GM19239 (cell line): ENCODE measurements at regions not wholly inside any gene's neighbourhood (a gene's known extent, or its start where the extent isn't known, plus 50 kb on each side); places are given as distances from the start of the nearest gene placed in this dataset.
"Not testable (repeated sequence)": the region's sequence is repeated elsewhere in the genome, so short reads cannot be mapped to it uniquely, and the experiment has no call there.

Source experiments
- DNase-seq: peaks from one replicate; pipeline ENCODE4 v3.0.0; 2011; ENCODE audit warnings: low spot score; ENCODE audit not compliant: insufficient read length
- FAIRE-seq: peaks from 2 replicates; lab custom pipeline; 2011; peaks lifted over from hg19 to GRCh38; lab: Jason Lieb, UNC

GRCh38 chr9:17888066-17888465 lies 309.2 kb downstream of the SH3GL2 start:
- FAIRE-seq (no peak), DNase-seq (no peak)

GRCh38 chr9:17888964-17889363 lies 310.1 kb downstream of the SH3GL2 start:
- not testable (repeated sequence) for DNase-seq, FAIRE-seq

GRCh38 chr9:17894501-17895160 lies 315.8 kb downstream of the SH3GL2 start:
- no peak for FAIRE-seq
- no peak for DNase-seq

DNA sequence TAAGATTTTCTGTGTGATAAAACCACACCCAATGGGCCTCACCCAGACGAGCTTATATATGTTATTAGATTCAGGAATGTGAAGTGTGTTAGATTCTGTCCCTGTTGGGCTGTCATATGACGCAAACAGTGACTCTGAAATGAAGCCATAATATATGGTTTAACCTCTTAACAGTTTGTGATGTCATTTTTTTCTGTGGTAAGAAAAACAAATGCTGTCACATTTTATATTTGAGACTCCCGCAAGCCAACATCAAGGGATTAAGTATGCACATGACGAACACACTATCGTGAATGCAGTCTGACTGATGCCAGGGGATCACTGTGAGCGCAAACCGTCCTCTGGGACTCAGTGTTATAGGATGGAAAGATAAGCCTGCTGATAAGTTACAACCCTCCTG lies 321.7 kb downstream of the SH3GL2 start:
- no peak for DNase-seq
- no peak for FAIRE-seq

- FAIRE-seq, result no peak
These were observed 326.5 kb downstream of the SH3GL2 start for GRCh38 chr9:17905366-17905765.

DNA sequence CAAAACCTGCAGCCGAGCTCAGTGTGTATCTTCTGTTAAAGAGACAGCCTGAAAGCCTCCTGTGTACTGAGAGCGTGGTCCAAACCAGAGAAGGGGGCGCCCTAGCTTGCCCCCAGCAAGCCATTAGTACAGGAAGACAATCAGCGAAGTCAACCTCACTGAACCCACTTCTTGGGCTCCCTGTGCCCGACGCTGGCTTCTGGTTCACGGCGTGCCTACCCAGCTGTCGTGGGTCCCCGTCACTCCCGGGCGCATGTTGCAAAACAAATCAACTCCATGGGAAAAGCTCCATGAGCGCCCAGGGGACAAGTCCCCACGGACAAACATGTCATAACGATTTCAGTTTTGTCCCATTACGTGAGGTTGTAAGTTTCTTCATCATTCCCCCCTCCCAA lies 326.9 kb downstream of the SH3GL2 start:
- DNase-seq, result no peak
- FAIRE-seq, result no peak

More at GRCh38 chr9:17905366-17905765, 326.5 kb downstream of the SH3GL2 start:
- no peak for DNase-seq

- FAIRE-seq, result no peak
- no peak for DNase-seq
These were observed 327.4 kb downstream of the SH3GL2 start for GRCh38 chr9:17906176-17906840.

GRCh38 chr9:17906841-17907778 lies 328.2 kb downstream of the SH3GL2 start:
- no peak for FAIRE-seq
- no peak for DNase-seq

DNA sequence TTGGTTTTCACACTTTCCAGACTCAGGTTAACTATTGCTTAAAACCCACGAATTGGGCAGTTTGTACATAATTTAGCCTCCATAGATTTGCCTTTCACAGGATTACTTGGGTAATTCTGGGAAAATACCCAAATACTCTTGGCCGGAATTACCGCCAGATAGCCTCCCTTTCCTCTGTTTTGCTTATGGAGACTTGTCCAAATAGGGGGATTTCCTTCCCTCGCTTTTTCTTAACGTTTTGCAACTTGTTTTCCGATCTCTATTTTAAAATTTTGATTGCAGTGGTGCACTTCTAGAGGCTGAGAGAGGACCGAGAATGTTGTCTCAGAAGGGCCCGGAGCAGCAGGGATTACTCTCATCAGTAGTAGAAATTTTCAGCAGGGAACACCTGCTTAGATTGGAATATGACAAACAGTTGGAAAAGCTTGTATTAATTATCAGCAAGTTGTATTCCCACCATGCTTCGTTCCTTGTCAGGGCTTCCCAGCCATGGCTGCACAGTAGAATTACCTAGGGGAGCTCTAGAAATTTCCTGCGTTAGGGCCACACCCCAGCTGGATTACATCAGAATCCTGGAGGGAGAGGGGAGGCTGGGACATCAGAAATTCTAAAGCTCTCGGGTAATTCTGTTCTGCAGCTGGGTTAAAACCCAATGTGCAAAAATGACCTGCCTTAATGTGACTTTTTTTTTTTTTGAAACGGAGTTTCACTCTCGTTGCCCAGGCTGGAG lies 329.1 kb downstream of the SH3GL2 start:
- no peak for DNase-seq
- FAIRE-seq, result no peak

DNA sequence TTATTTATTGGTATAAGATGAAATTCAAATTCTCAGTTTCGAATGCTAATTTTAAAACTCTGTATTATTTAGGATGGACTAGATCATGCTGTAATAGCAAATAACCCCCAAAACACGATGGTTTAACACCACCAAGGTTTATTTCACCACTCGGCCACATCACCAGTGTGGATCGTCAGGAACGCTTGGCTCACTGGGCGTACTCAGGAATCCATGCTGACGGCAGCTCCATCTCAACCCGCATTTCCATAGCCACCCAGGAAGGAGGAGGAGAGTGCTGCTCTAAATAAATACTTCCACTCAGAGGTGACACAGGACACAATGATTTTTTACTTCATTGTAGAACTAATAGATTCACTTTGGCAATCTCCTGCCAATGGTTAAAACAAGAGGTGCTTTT lies 347.4 kb downstream of the SH3GL2 start:
- FAIRE-seq, result no peak

GRCh38 chr9:17927616-17928015 lies 348.8 kb downstream of the SH3GL2 start:
- FAIRE-seq, result no peak
- no peak for DNase-seq

More for the DNA sequence above, 347.4 kb downstream of the SH3GL2 start:
- DNase-seq, result no peak

GRCh38 chr9:17928228-17928627 lies 349.4 kb downstream of the SH3GL2 start:
- no peak for FAIRE-seq
- DNase-seq, result no peak

- FAIRE-seq, result no peak
- DNase-seq, result no peak
These were observed 349.9 kb downstream of the SH3GL2 start for GRCh38 chr9:17928768-17929167.

GRCh38 chr9:17929506-17929905 lies 350.6 kb downstream of the SH3GL2 start:
- DNase-seq (no peak), FAIRE-seq (no peak)

GRCh38 chr9:17930071-17930470 lies 351.2 kb downstream of the SH3GL2 start:
- FAIRE-seq, result no peak
- no peak for DNase-seq

GRCh38 chr9:17936365-17936764 lies 357.5 kb downstream of the SH3GL2 start:
- DNase-seq (no peak), FAIRE-seq (no peak)

DNA sequence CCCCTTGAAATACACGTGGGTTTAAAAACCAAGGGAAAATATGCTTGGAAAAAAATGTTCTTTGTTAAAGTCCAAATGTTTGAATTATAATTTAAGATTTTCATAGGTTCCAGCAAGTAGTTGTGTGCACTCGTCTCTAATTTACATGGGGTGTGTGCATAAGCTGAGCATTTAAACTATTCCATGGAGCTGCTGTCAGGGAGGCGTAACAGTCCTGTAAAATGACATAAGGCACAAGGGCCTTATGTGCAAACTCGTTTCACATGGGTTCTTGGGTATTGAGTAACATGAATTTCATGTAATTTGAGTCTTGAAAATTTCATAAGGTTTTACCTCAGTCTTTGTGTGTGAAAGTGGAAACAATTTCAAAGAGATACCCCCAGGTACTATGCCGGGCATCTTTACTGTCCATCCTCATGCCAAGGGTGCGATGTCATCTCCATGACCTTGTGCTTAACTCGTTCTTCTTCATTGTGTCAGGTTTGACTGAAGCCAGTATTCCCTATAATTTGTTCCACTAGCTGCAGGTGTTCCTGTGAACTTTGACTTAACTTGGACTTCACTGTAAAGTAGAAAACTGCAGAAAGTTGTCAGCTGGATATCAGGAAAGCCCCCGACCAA lies 359.3 kb downstream of the SH3GL2 start:
- DNase-seq (no peak), FAIRE-seq (no peak)

GRCh38 chr9:17942498-17942897 lies 363.6 kb downstream of the SH3GL2 start:
- DNase-seq, result no peak
- FAIRE-seq, result no peak

- FAIRE-seq (no peak), DNase-seq (no peak)
These were observed 376.5 kb downstream of the SH3GL2 start for GRCh38 chr9:17955409-17955808.

GRCh38 chr9:17958363-17958762 lies 379.5 kb downstream of the SH3GL2 start:
- DNase-seq, result no peak
- FAIRE-seq, result no peak
